H1 (cell line): ENCODE measurements at regions not wholly inside any gene's neighbourhood (a gene's known extent, or its start where the extent isn't known, plus 50 kb on each side); places are given as distances from the start of the nearest gene placed in this dataset.

Experiments
- CTCF ChIA-PET: fragments of 300-600 bp; sonication (Branson Sonifier 250); formaldehyde crosslinking; loops from one replicate; lab custom pipeline; 2021; ENCODE audit not compliant: partially characterized antibody; lab: Charles Lee
- POLR2A ChIA-PET: fragments of 300-600 bp; sonication (Branson Sonifier 250); formaldehyde crosslinking; loops from one replicate; lab custom pipeline; 2021; ENCODE audit warnings: inconsistent platforms; ENCODE audit not compliant: partially characterized antibody; lab: Charles Lee
- DNase-seq, 2 experiments: peaks; one replicate each; pipeline versions ENCODE4 v3.0.0 to v3.0.0-alpha.2; 2010 to 2022; ENCODE audit warnings: low spot score in 2 of 2, low read depth in 1 of 2, mixed read lengths in 1 of 2
- FAIRE-seq: peaks from 2 replicates; lab custom pipeline; 2011; peaks lifted over from hg19 to GRCh38; lab: Jason Lieb, UNC
- H2AFZ ChIP-seq: 2 replicates; pipeline ENCODE4 v1.8.1; 2012; ENCODE audit warnings: low read length, inconsistent platforms
- H2AK5ac ChIP-seq: 2 replicates; pipeline ENCODE4 v1.6.1; 2013; ENCODE audit warnings: low read depth, low read length
- H2BK120ac ChIP-seq: replicated peaks from 2 replicates; pipeline ENCODE3; 2013; ENCODE audit warnings: low read depth, low read length, inconsistent platforms
- H2BK12ac ChIP-seq: 2 replicates; pipeline ENCODE4 v1.6.1; 2013; ENCODE audit warnings: low read depth, low read length
- H2BK15ac ChIP-seq: 2 replicates; pipeline ENCODE4 v1.6.1; 2013; ENCODE audit warnings: low read length
- H2BK20ac ChIP-seq: 2 replicates; pipeline ENCODE4 v1.6.1; 2013; ENCODE audit warnings: low read length
- H2BK5ac ChIP-seq: 2 replicates; pipeline ENCODE4 v1.6.1; 2013; ENCODE audit warnings: low read depth, low read length
- H3K14ac ChIP-seq: 2 replicates; pipeline ENCODE4 v1.6.1; 2013; ENCODE audit warnings: inconsistent platforms; ENCODE audit not compliant: insufficient read length
- H3K18ac ChIP-seq: 2 replicates; pipeline ENCODE4 v1.6.1; 2013; ENCODE audit warnings: low read length; ENCODE audit errors: extremely low read depth
- H3K23ac ChIP-seq: 2 replicates; pipeline ENCODE4 v1.6.1; 2013; ENCODE audit warnings: inconsistent platforms; ENCODE audit not compliant: insufficient read length
- H3K23me2 ChIP-seq: 2 replicates; pipeline ENCODE4 v1.6.1; 2013; ENCODE audit warnings: low read depth, low read length
- H3K27ac ChIP-seq: 2 replicates; pipeline ENCODE4 v1.6.1; 2011; ENCODE audit warnings: low read depth, low read length, inconsistent platforms
- H3K27me3 ChIP-seq, 4 experiments: replicated peaks in 1 of 4; 1 replicate in 1 of 4; 2 replicates in 3 of 4; pipeline versions ENCODE4 v1.6.1 to v1.8.1; 2011 to 2013; ENCODE audit warnings: low read length in 3 of 4, mild to moderate bottlenecking in 3 of 4, inconsistent platforms in 2 of 4, mixed read lengths in 2 of 4, moderate library complexity in 1 of 4; ENCODE audit not compliant: control insufficient read depth in 3 of 4, insufficient read depth in 3 of 4; ENCODE audit errors: extremely low read depth in 1 of 4
- H3K36me3 ChIP-seq, 4 experiments: 2 replicates each; pipeline versions ENCODE4 v1.6.1 to v1.8.1; 2011 to 2013; ENCODE audit warnings: mild to moderate bottlenecking in 4 of 4, low read length in 3 of 4, moderate library complexity in 2 of 4, control low read depth in 1 of 4, inconsistent platforms in 1 of 4; ENCODE audit not compliant: insufficient read depth in 4 of 4, control insufficient read depth in 2 of 4
- H3K4ac ChIP-seq: replicated peaks from 2 replicates; pipeline ENCODE3; 2013; ENCODE audit warnings: low read length, low read depth, mixed read lengths, inconsistent platforms; ENCODE audit not compliant: insufficient read length
- H3K4me1 ChIP-seq, 4 experiments: replicated peaks in 1 of 4; 1 replicate in 1 of 4; 2 replicates in 3 of 4; pipeline versions ENCODE4 v1.6.1 to v1.8.1; 2011 to 2013; ENCODE audit warnings: low read length in 3 of 4, inconsistent platforms in 2 of 4, mixed read lengths in 1 of 4; ENCODE audit not compliant: insufficient read depth in 4 of 4, control insufficient read depth in 3 of 4
- H3K4me2 ChIP-seq, 2 experiments: 2 replicates each; pipeline versions ENCODE4 v1.6.1 to v1.8.1; 2011 to 2013; ENCODE audit warnings: low read depth in 2 of 2, low read length in 2 of 2, control low read depth in 1 of 2, inconsistent platforms in 1 of 2, mild to moderate bottlenecking in 1 of 2; ENCODE audit not compliant: insufficient read depth in 1 of 2
- H3K4me3 ChIP-seq, 4 experiments: fragments of 200-600, 300-600 bp in 1 of 4; sonication (generic), shearing (Covaris generic), sonication (Bioruptor Twin) in 1 of 4; 2 replicates each; pipeline versions ENCODE4 v1.5.1 to v1.8.1; 2011 to 2016; ENCODE audit warnings: low read length in 4 of 4, low read depth in 3 of 4, control low read depth in 2 of 4, inconsistent platforms in 2 of 4, mild to moderate bottlenecking in 2 of 4, mixed read lengths in 1 of 4, moderate library complexity in 1 of 4; ENCODE audit not compliant: insufficient read depth in 2 of 4; ENCODE audit errors: extremely low read depth in 1 of 4
- H3K56ac ChIP-seq: replicated peaks from 2 replicates; pipeline ENCODE3; 2013; ENCODE audit warnings: low read depth, mild to moderate bottlenecking, mixed read lengths, low read length, inconsistent platforms; ENCODE audit not compliant: insufficient read length
- H3K79me1 ChIP-seq: 2 replicates; pipeline ENCODE4 v1.6.1; 2013; ENCODE audit warnings: low read depth, low read length, control low read depth
- H3K79me2 ChIP-seq, 2 experiments: 2 replicates each; pipeline versions ENCODE4 v1.6.1 to v1.8.1; 2012 to 2013; ENCODE audit warnings: low read length in 2 of 2, mild to moderate bottlenecking in 2 of 2, inconsistent platforms in 1 of 2; ENCODE audit not compliant: insufficient read depth in 2 of 2, control insufficient read depth in 1 of 2
- H3K9ac ChIP-seq, 4 experiments: replicated peaks in 1 of 4; 1 replicate in 1 of 4; 2 replicates in 3 of 4; pipeline versions ENCODE4 v1.6.1 to v1.8.1; 2011 to 2013; ENCODE audit warnings: low read depth in 3 of 4, low read length in 3 of 4, control low read depth in 2 of 4, mild to moderate bottlenecking in 2 of 4, moderate library complexity in 2 of 4, inconsistent platforms in 1 of 4; ENCODE audit errors: extremely low read depth in 1 of 4
- H3K9me3 ChIP-seq, 2 experiments: 2 replicates each; pipeline versions ENCODE4 v1.6.1 to v1.8.1; 2012 to 2013; ENCODE audit warnings: mild to moderate bottlenecking in 2 of 2, moderate library complexity in 2 of 2, control low read depth in 1 of 2, inconsistent platforms in 1 of 2, low read depth in 1 of 2, low read length in 1 of 2, mixed read lengths in 1 of 2; ENCODE audit not compliant: insufficient read depth in 2 of 2
- H4K20me1 ChIP-seq, 2 experiments: replicated peaks in 1 of 2; 2 replicates each; pipeline versions ENCODE3 to v1.8.1; 2011 to 2013; ENCODE audit warnings: inconsistent platforms in 2 of 2, low read length in 2 of 2, mild to moderate bottlenecking in 1 of 2; ENCODE audit not compliant: insufficient read depth in 2 of 2, control insufficient read depth in 1 of 2
- H4K5ac ChIP-seq: 2 replicates; pipeline ENCODE4 v1.6.1; 2013; ENCODE audit warnings: low read length, low read depth, mixed read lengths, inconsistent platforms; ENCODE audit not compliant: insufficient read length
- H4K8ac ChIP-seq: 2 replicates; pipeline ENCODE4 v1.8.0; 2013; ENCODE audit warnings: mild to moderate bottlenecking, moderate library complexity, low read length, inconsistent platforms; ENCODE audit not compliant: insufficient read depth; ENCODE audit errors: extremely low read depth
- H4K91ac ChIP-seq: replicated peaks from 2 replicates; pipeline ENCODE3; 2013; ENCODE audit warnings: low read length, mixed read lengths, inconsistent platforms; ENCODE audit not compliant: insufficient read length
- ATF2 ChIP-seq: IDR thresholded peaks from 2 replicates; pipeline ENCODE4 v1.6.1; 2012; ENCODE audit warnings: low read length, inconsistent platforms
- CTBP2 ChIP-seq: IDR thresholded peaks from 2 replicates; pipeline ENCODE4 v1.7.0; 2011; ENCODE audit warnings: borderline replicate concordance, mild to moderate bottlenecking, moderate library complexity, mixed read lengths, low read length; ENCODE audit not compliant: insufficient read depth, insufficient read length
- HDAC2 ChIP-seq, 2 experiments: fragments of 300-600 bp in 1 of 2; sonication (generic) in 1 of 2; IDR thresholded peaks; 2 replicates each; pipeline ENCODE4 v1.6.1; 2011 to 2012; ENCODE audit warnings: low read depth in 2 of 2, low read length in 2 of 2, mild to moderate bottlenecking in 2 of 2, moderate library complexity in 2 of 2, borderline replicate concordance in 1 of 2, inconsistent platforms in 1 of 2
- SAP30 ChIP-seq: fragments of 300-600 bp; sonication (generic); IDR thresholded peaks from 2 replicates; pipeline ENCODE4 v1.7.1; 2012; ENCODE audit warnings: low read length, moderate library complexity, mild to moderate bottlenecking, inconsistent platforms; ENCODE audit not compliant: insufficient read depth, insufficient replicate concordance
- SIRT6 ChIP-seq: IDR thresholded peaks from one replicate; pipeline ENCODE4 v1.7.1; 2012; ENCODE audit warnings: low read length, inconsistent platforms
- SP1 ChIP-seq: IDR thresholded peaks from 2 replicates; pipeline ENCODE4 v1.6.1; 2011; ENCODE audit warnings: low read depth, low read length
- SP4 ChIP-seq: IDR thresholded peaks from 2 replicates; pipeline ENCODE4 v1.6.1; 2012; ENCODE audit warnings: low read length, inconsistent platforms
- YY1 ChIP-seq: IDR thresholded peaks from 2 replicates; pipeline ENCODE4 v1.6.1; 2011; ENCODE audit warnings: low read depth, mild to moderate bottlenecking, low read length
- WGBS, 2 experiments: shearing (Covaris generic) in 1 of 2; methylation state at CpG; one replicate each; pipeline versions ENCODE4 v1.1.6 to v1.1.7; 2013 to 2015; ENCODE audit warnings: low lambda C conversion rate in 2 of 2, mixed read lengths in 2 of 2, inconsistent platforms in 1 of 2, low coverage in 1 of 2, missing lambda C conversion rate in 1 of 2; ENCODE audit not compliant: insufficient replicate concordance in 2 of 2, insufficient coverage in 1 of 2, insufficient read length in 1 of 2; ENCODE audit errors: extremely low coverage in 1 of 2, missing lambda C conversion rate in 1 of 2; 5-methylcytosine and 5-hydroxymethylcytosine counted together

GRCh38 chr5:93352186-93352585 is 228.8 kb downstream of the NR2F1-AS1 start:
- CTCF ChIA-PET: interaction anchor here (0.7 kb wide), 1 partner anchor 53 kb away, joined by 4 read pairs; no protein-coding TSS in a partner anchor
- WGBS, 2 experiments: 86% methylated on average over 2 of the region's 2 CpGs; no CpG with 5 or more reads in 1 of the 2 experiments

More at GRCh38 chr5:93352186-93352585, 228.8 kb downstream of the NR2F1-AS1 start:
- no peak overlapping the region for H4K91ac ChIP-seq
- H3K23me2 ChIP-seq: no peaks in the 10 kb centered on the region
- POLR2A ChIA-PET: no interaction called here
- H3K18ac ChIP-seq: no peak overlapping the region
- no peak overlapping the region for H3K27ac ChIP-seq
- no peak overlapping the region for H3K4me2 ChIP-seq
- no peak for FAIRE-seq
- no peak overlapping the region for H2BK20ac ChIP-seq
- H3K4me3 ChIP-seq: no peak overlapping the region
- no peak overlapping the region for H3K56ac ChIP-seq
- no peak overlapping the region for H4K5ac ChIP-seq
- no peak overlapping the region for H3K4ac ChIP-seq
- H3K23ac ChIP-seq: no peak overlapping the region
- no peak for TF ChIP-seq SIRT6
- TF ChIP-seq SP4: no peak
- no peak for TF ChIP-seq YY1
- TF ChIP-seq CTBP2: no peak
- no peak for TF ChIP-seq SP1
- TF ChIP-seq HDAC2 (IDR thresholded peaks at IDR 0.05; ENCODE audit: borderline replicate concordance in 1 of 2, low read depth in 2 of 2, low read length in 2 of 2): no peak
- no peak for TF ChIP-seq ATF2
- no peak for TF ChIP-seq SAP30
- no peak overlapping the region for H2BK12ac ChIP-seq
- no peak overlapping the region for H2AK5ac ChIP-seq
- H3K27me3 ChIP-seq: no peaks in the 10 kb centered on the region
- no peak overlapping the region for H2BK120ac ChIP-seq
- H4K8ac ChIP-seq: no peak overlapping the region
- H3K79me1 ChIP-seq: no peaks in the 10 kb centered on the region
- DNase-seq: no peak
- no peaks in the 10 kb centered on the region for H3K79me2 ChIP-seq
- H3K9me3 ChIP-seq: no peaks in the 10 kb centered on the region
- no peak overlapping the region for H2AFZ ChIP-seq
- H3K9ac ChIP-seq: no peak overlapping the region
- H4K20me1 ChIP-seq: no peaks in the 10 kb centered on the region
- no peak overlapping the region for H2BK15ac ChIP-seq
- no peak overlapping the region for H3K14ac ChIP-seq
- H3K4me1 ChIP-seq: no peaks in the 10 kb centered on the region; a peak in 1 of 7 replicates
- H3K36me3 ChIP-seq: no peaks in the 10 kb centered on the region
- H2BK5ac ChIP-seq: no peak overlapping the region
